HG03354 (cell line): ENCODE measurements at regions not wholly inside any gene's neighbourhood (a gene's known extent, or its start where the extent isn't known, plus 50 kb on each side); places are given as distances from the start of the nearest gene placed in this dataset.
"Not testable (repeated sequence)": the region's sequence is repeated elsewhere in the genome, so short reads cannot be mapped to it uniquely, and the experiment has no call there.

ENCODE experiments used
- ATAC-seq: cut with Tn5 transposase; IDR thresholded peaks from one replicate; pipeline ENCODE4 v1.9.1; 2021; ENCODE audit warnings: mild to moderate bottlenecking; ENCODE audit not compliant: unreplicated experiment, poor library complexity, severe bottlenecking

- no peak for ATAC-seq
Observed at GRCh38 chr13:44688652-44689051, 112.5 kb upstream of the TSC22D1 start.

- ATAC-seq: no peak
Observed at GRCh38 chr13:44686531-44686934, 110.4 kb upstream of the TSC22D1 start.

- no peak for ATAC-seq
Observed at GRCh38 chr13:44685641-44686040, 109.5 kb upstream of the TSC22D1 start.

- ATAC-seq: not testable (repeated sequence)
Observed at GRCh38 chr13:44682416-44682815, 106.3 kb upstream of the TSC22D1 start.

- no peak for ATAC-seq
Observed at GRCh38 chr13:44680746-44681355, 104.7 kb upstream of the TSC22D1 start.

- no peak for ATAC-seq
Observed at GRCh38 chr13:44679597-44679996, 103.5 kb upstream of the TSC22D1 start.

- no peak for ATAC-seq
Observed at GRCh38 chr13:44678197-44678596, 102.1 kb upstream of the TSC22D1 start.

GRCh38 chr13:44676534-44676933, 100.4 kb upstream of the TSC22D1 start:
- ATAC-seq: no peak

GRCh38 chr13:44669534-44669933, 93.4 kb upstream of the TSC22D1 start:
- ATAC-seq: no peak

GRCh38 chr13:44668688-44669087, 92.6 kb upstream of the TSC22D1 start:
- ATAC-seq: no peak

- no peak for ATAC-seq
Observed at GRCh38 chr13:44667943-44668342, 91.8 kb upstream of the TSC22D1 start.

- not testable (repeated sequence) for ATAC-seq
Observed at GRCh38 chr13:44666538-44666937, 90.4 kb upstream of the TSC22D1 start.

- no peak for ATAC-seq
Observed at GRCh38 chr13:44664308-44664707, 88.2 kb upstream of the TSC22D1 start.

- no peak for ATAC-seq
Observed at GRCh38 chr13:44662515-44662914, 86.4 kb upstream of the TSC22D1 start.

- ATAC-seq: no peak
Observed at GRCh38 chr13:44661936-44662335, 85.8 kb upstream of the TSC22D1 start.

GRCh38 chr13:44660050-44660449, 83.9 kb upstream of the TSC22D1 start:
- no peak for ATAC-seq

GRCh38 chr13:44652962-44653660, 77.0 kb upstream of the TSC22D1 start:
- no peak for ATAC-seq

- no peak for ATAC-seq
Observed at GRCh38 chr13:44652168-44652567, 76.0 kb upstream of the TSC22D1 start.

- no peak for ATAC-seq
Observed at GRCh38 chr13:44651724-44652123, 75.6 kb upstream of the TSC22D1 start.

- no peak for ATAC-seq
Observed at GRCh38 chr13:44651209-44651608, 75.1 kb upstream of the TSC22D1 start.

GRCh38 chr13:44649834-44650233, 73.7 kb upstream of the TSC22D1 start:
- ATAC-seq: no peak

GRCh38 chr13:44649104-44649428, 72.9 kb upstream of the TSC22D1 start:
- no peak for ATAC-seq
